ENCODE measurements at regions not wholly inside any gene's neighbourhood (a gene's known extent, or its start where the extent isn't known, plus 50 kb on each side); places are given as distances from the start of the nearest gene placed in this dataset.

DNA sequence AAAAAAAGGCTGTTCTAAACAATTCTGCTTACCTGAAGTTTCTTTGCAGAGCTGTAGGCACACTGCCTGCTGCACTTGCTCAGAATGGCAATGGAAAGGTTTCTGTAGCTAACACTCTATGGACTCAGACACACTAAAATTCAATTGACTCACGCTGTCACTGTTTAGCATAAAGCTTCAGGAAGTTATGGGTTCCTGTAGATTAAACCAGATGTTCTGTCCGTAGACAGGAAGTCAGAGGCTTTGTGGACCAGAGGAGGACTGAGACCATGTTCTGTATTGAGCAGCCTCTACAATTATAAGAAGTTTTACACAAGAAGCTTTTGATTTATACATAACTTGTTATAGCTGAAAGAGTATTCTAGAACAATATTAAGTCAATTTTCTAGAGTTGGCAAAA is 70.4 kb downstream of the GLYATL1 start:
- TF ChIP-seq POLR2A (IDR thresholded peaks at IDR 0.05; ENCODE audit: low read depth, low read length): no peak
- TF ChIP-seq EZH2 (IDR thresholded peaks at IDR 0.05; ENCODE audit: borderline replicate concordance, low read depth, low read length, severe bottlenecking): no peak
- no peak for TF ChIP-seq POLR2AphosphoS5 (IDR thresholded peaks at IDR 0.05; ENCODE audit: insufficient read depth, low read depth, low read length)
- no peak for TF ChIP-seq GATA2 (IDR thresholded peaks at IDR 0.05; ENCODE audit: insufficient read depth, insufficient read length, low read depth, low read length)
- TF ChIP-seq, protein P1, sequence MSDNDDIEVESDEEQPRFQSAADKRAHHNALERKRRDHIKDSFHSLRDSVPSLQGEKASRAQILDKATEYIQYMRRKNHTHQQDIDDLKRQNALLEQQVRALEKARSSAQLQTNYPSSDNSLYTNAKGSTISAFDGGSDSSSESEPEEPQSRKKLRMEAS (IDR thresholded peaks at IDR 0.05; ENCODE audit: insufficient read depth, insufficient read length): no peak
- TF ChIP-seq, protein P2, sequence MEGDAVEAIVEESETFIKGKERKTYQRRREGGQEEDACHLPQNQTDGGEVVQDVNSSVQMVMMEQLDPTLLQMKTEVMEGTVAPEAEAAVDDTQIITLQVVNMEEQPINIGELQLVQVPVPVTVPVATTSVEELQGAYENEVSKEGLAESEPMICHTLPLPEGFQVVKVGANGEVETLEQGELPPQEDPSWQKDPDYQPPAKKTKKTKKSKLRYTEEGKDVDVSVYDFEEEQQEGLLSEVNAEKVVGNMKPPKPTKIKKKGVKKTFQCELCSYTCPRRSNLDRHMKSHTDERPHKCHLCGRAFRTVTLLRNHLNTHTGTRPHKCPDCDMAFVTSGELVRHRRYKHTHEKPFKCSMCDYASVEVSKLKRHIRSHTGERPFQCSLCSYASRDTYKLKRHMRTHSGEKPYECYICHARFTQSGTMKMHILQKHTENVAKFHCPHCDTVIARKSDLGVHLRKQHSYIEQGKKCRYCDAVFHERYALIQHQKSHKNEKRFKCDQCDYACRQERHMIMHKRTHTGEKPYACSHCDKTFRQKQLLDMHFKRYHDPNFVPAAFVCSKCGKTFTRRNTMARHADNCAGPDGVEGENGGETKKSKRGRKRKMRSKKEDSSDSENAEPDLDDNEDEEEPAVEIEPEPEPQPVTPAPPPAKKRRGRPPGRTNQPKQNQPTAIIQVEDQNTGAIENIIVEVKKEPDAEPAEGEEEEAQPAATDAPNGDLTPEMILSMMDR (IDR thresholded peaks at IDR 0.05; ENCODE audit: extremely low read depth in 1 of 2, insufficient read depth in 1 of 2, low read depth in 1 of 2, low read length in 2 of 2): no peak
- no peak for TF ChIP-seq FOS (IDR thresholded peaks at IDR 0.05; ENCODE audit: borderline replicate concordance, insufficient read depth, low read length)
- TF ChIP-seq MYC (IDR thresholded peaks at IDR 0.05; ENCODE audit: low read depth, low read length): no peak
- TF ChIP-seq JUN (IDR thresholded peaks at IDR 0.05; ENCODE audit: borderline replicate concordance, insufficient read depth, insufficient read length, low read depth): no peak
- no peaks in the 10 kb centered on the region for H3K4me1 ChIP-seq (ENCODE audit: control insufficient read depth, extremely low read depth, insufficient read depth, low read length)
- no peaks in the 10 kb centered on the region for H3K9me1 ChIP-seq (replicated peaks; ENCODE audit: control insufficient read depth, extremely low read depth, insufficient read depth, low read length)
- dilution Hi-C loops (cut with MboI; ENCODE audit: extremely low pct_ligation_motif_present, low sequenced_read_pairs): no loop called here
- BruUV-seq (replicated peaks): no TSS peak
- intact Hi-C loops (cut with micrococcal nuclease): no loop called here
- no peaks in the 10 kb centered on the region for H4K20me1 ChIP-seq (replicated peaks; ENCODE audit: control insufficient read depth, extremely low read depth, insufficient read depth, low read length)
- no peaks in the 10 kb centered on the region for H3K36me3 ChIP-seq (ENCODE audit: control insufficient read depth in 2 of 2, extremely low read depth in 1 of 2, insufficient read depth in 2 of 2, low read length in 2 of 2)
- H3K9ac ChIP-seq (replicated peaks; ENCODE audit: extremely low read depth, insufficient read depth, low read length): no peak overlapping the region
- POLR2A ChIA-PET: no interaction called here
- no peaks in the 10 kb centered on the region for H3K9me3 ChIP-seq (replicated peaks; ENCODE audit: control insufficient read depth, insufficient read depth, low read length)
- no peak overlapping the region for H3K4me2 ChIP-seq (ENCODE audit: insufficient read depth, low read length)
- peak; percentile 3 for DNase-seq (ENCODE audit: low read depth, low spot score)
- no peak overlapping the region for H3K4me3 ChIP-seq (replicated peaks in 1 of 3; ENCODE audit: insufficient read depth in 1 of 3, low read depth in 1 of 3, low read length in 3 of 3)
- H2AFZ ChIP-seq (ENCODE audit: low read depth, low read length): no peak overlapping the region
- H3K27ac ChIP-seq (ENCODE audit: insufficient read depth, low read depth, low read length): no peak overlapping the region
- CTCF ChIA-PET: no interaction called here
- no peaks in the 10 kb centered on the region for H3K79me2 ChIP-seq (ENCODE audit: control insufficient read depth, insufficient read depth, low read length)
- no peaks in the 10 kb centered on the region for H3K27me3 ChIP-seq (ENCODE audit: control insufficient read depth in 2 of 2, insufficient read depth in 2 of 2, low read length in 2 of 2)
- peak; percentile 4 for FAIRE-seq
